AG04449 (cell line): ENCODE measurements at regions not wholly inside any gene's neighbourhood (a gene's known extent, or its start where the extent isn't known, plus 50 kb on each side); places are given as distances from the start of the nearest gene placed in this dataset.

Experiments used
- CTCF ChIA-PET: fragments of 350-600 bp; formaldehyde crosslinking; extraction: SDS; loops from one replicate; lab custom pipeline; 2021; ENCODE audit warnings: antibody characterized with exemption; lab: Yijun Ruan, JAX
- POLR2A ChIA-PET: fragments of 400-600, 350-600 bp; formaldehyde crosslinking; extraction: SDS; loops from one replicate; lab custom pipeline; 2020; ENCODE audit warnings: antibody characterized with exemption, inconsistent platforms; lab: Yijun Ruan, JAX
- DNase-seq: peaks from one replicate; pipeline ENCODE4 v3.0.0-alpha.2; 2010; ENCODE audit warnings: low read depth, low spot score
- H3K4me3 ChIP-seq: 2 replicates; pipeline ENCODE4 v1.5.1; 2011; ENCODE audit warnings: low read depth, mild to moderate bottlenecking, control low read depth, low read length
- CTCF ChIP-seq: IDR thresholded peaks from one replicate; pipeline ENCODE4 v1.5.1; 2011; ENCODE audit warnings: mild to moderate bottlenecking, moderate library complexity, low read length, control low read depth, inconsistent platforms; ENCODE audit not compliant: insufficient read depth; ENCODE audit errors: missing control alignments

GRCh38 chr2:16106619-16107018 is 166.3 kb downstream of the MYCN start:
- POLR2A ChIA-PET = no interaction called here
- no peak for DNase-seq
- TF ChIP-seq CTCF = no peak
- CTCF ChIA-PET = no interaction called here
- no peak overlapping the region for H3K4me3 ChIP-seq

GRCh38 chr2:16105669-16106281 is 165.4 kb downstream of the MYCN start:
- CTCF ChIA-PET = no interaction called here
- no peak overlapping the region for H3K4me3 ChIP-seq
- TF ChIP-seq CTCF = no peak
- POLR2A ChIA-PET = no interaction called here
- DNase-seq = no peak

GRCh38 chr2:16104949-16105668 is 164.8 kb downstream of the MYCN start:
- POLR2A ChIA-PET = no interaction called here
- CTCF ChIA-PET = no interaction called here
- no peak for TF ChIP-seq CTCF
- DNase-seq = no peak
- H3K4me3 ChIP-seq = no peak overlapping the region

GRCh38 chr2:16104315-16104948 is 164.1 kb downstream of the MYCN start:
- no peak for DNase-seq
- ChIA-PET POLR2A (no interaction called here), CTCF (no interaction called here)
- H3K4me3 ChIP-seq = no peak overlapping the region
- TF ChIP-seq CTCF = no peak

GRCh38 chr2:16103614-16104314 is 163.4 kb downstream of the MYCN start:
- TF ChIP-seq CTCF = no peak
- POLR2A ChIA-PET = no interaction called here
- no peak overlapping the region for H3K4me3 ChIP-seq
- CTCF ChIA-PET = no interaction called here
- no peak for DNase-seq

- ChIA-PET POLR2A (no interaction called here), CTCF (no interaction called here)
- no peak overlapping the region for H3K4me3 ChIP-seq
- no peak for TF ChIP-seq CTCF
- no peak for DNase-seq
Measured at GRCh38 chr2:16102976-16103380, 162.6 kb downstream of the MYCN start.
